ENCODE measurements at regions not wholly inside any gene's neighbourhood (a gene's known extent, or its start where the extent isn't known, plus 50 kb on each side); places are given as distances from the start of the nearest gene placed in this dataset.

DNA sequence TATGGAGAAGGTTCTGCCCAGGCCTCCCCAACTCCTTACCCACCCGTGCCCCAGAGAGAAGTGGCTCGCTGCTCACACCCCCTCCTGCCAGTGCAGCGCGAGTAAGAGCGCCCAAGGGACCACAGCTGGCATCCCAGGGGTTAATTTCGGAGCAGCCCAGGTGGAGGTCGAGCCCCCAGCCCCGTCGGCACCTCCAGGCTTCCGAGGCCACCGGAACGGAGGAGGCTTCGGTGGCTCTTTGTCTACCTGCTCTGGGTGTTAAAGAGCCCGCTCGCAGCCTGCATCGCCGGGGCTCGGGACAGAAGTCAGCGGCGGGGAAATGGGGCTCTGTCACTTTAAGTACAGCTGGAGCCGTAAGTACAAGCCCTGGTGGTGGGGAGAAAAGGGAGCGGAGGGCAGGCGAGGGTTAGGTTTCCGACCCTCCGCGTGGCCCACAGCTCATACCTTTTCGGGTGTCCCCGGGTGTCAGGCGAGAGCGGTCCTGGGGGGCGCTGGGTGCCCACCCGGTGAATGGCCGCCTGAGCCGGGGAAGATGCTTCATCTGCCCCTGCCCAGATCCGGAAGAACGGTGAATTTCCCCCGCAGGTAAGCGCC, 89.4 kb upstream of the IPO9 start:
- peak; percentile 82 for DNase-seq (ENCODE audit: low spot score)
- Mint-ChIP-seq H3K9me3 (no peaks in the 10 kb centered on the region), H3K27ac (peak overlapping the region; percentile 100), H3K36me3 (peaks cover 7% of the 10 kb centered on the region), H3K27me3 (ENCODE audit: insufficient read depth, low read depth) (peaks cover 5% of the 10 kb centered on the region), H3K4me3 (peak overlapping the region; percentile 100), H3K4me1 (peaks cover 83% of the 10 kb centered on the region)
- H3K27me3 ChIP-seq: no peaks in the 10 kb centered on the region
- peak overlapping the region; percentile 78 for H3K9ac ChIP-seq
- H3F3A ChIP-seq (ENCODE audit: low read depth): peaks cover 79% of the 10 kb centered on the region
- no peaks in the 10 kb centered on the region for H3K36me3 ChIP-seq
- no peaks in the 10 kb centered on the region for H3K9me3 ChIP-seq (ENCODE audit: low read depth)
- peaks cover 95% of the 10 kb centered on the region for H3K79me2 ChIP-seq (ENCODE audit: low read depth)
- H3K27ac ChIP-seq: peak overlapping the region; percentile 97
- H2AFZ ChIP-seq (replicated peaks): no peak overlapping the region
- peak overlapping the region; percentile 72 for H3K4me3 ChIP-seq
- H3K4me1 ChIP-seq: peaks cover 64% of the 10 kb centered on the region
- H3K4me2 ChIP-seq: peak overlapping the region; percentile 95
- no peak for TF ChIP-seq EZH2 (IDR thresholded peaks at IDR 0.05)
- TF ChIP-seq EZH2phosphoT487 (IDR thresholded peaks at IDR 0.05): no peak
- TF ChIP-seq, protein P1, sequence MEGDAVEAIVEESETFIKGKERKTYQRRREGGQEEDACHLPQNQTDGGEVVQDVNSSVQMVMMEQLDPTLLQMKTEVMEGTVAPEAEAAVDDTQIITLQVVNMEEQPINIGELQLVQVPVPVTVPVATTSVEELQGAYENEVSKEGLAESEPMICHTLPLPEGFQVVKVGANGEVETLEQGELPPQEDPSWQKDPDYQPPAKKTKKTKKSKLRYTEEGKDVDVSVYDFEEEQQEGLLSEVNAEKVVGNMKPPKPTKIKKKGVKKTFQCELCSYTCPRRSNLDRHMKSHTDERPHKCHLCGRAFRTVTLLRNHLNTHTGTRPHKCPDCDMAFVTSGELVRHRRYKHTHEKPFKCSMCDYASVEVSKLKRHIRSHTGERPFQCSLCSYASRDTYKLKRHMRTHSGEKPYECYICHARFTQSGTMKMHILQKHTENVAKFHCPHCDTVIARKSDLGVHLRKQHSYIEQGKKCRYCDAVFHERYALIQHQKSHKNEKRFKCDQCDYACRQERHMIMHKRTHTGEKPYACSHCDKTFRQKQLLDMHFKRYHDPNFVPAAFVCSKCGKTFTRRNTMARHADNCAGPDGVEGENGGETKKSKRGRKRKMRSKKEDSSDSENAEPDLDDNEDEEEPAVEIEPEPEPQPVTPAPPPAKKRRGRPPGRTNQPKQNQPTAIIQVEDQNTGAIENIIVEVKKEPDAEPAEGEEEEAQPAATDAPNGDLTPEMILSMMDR (IDR thresholded peaks at IDR 0.05): no peak
- peaks cover 17% of the 10 kb centered on the region for H4K20me1 ChIP-seq (ENCODE audit: low read depth)

DNA sequence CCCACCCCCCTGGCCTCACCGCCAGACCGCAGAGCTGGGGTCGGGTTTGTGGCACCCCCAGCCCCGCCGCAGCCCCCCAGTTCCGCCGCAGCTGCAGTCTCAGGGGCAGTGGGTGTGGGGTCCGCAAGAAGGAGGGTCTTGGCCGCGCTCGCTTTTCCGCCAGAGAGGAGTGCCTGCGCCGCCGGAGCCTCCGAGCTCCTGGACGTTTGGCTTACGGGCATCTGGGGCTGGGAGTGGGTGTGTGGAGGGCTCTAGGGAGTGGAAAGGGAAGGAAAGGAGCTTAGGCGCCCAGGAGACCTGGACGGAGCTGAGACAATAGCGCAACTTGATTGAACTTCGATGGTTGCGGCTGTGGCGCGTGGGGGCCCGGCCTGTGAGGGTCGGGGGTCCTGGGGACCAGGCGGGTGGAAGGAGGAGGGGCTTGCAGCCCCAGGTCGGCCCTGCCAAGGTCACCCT, 88.8 kb upstream of the IPO9 start:
- H3K36me3 Mint-ChIP-seq: peaks cover 8% of the 10 kb centered on the region
- H4K20me1 ChIP-seq (ENCODE audit: low read depth): peaks cover 17% of the 10 kb centered on the region
- peaks cover 83% of the 10 kb centered on the region for H3K4me1 Mint-ChIP-seq
- peaks cover 3% of the 10 kb centered on the region for H3K27me3 Mint-ChIP-seq (ENCODE audit: insufficient read depth, low read depth)
- H3K36me3 ChIP-seq: no peaks in the 10 kb centered on the region
- H3K27me3 ChIP-seq: no peaks in the 10 kb centered on the region
- H3K27ac ChIP-seq: peak overlapping the region; percentile 97
- H3F3A ChIP-seq (ENCODE audit: low read depth): peaks cover 75% of the 10 kb centered on the region
- H2AFZ ChIP-seq (replicated peaks): no peak overlapping the region
- peaks cover 59% of the 10 kb centered on the region for H3K4me1 ChIP-seq
- H3K4me2 ChIP-seq: peak overlapping the region; percentile 95
- no peaks in the 10 kb centered on the region for H3K9me3 Mint-ChIP-seq
- TF ChIP-seq EZH2phosphoT487 (IDR thresholded peaks at IDR 0.05) (no peak), EZH2 (IDR thresholded peaks at IDR 0.05) (no peak)
- TF ChIP-seq, protein P1 (IDR thresholded peaks at IDR 0.05): no peak
- peak overlapping the region; percentile 100 for H3K4me3 Mint-ChIP-seq
- peak overlapping the region; percentile 78 for H3K9ac ChIP-seq
- no peaks in the 10 kb centered on the region for H3K9me3 ChIP-seq (ENCODE audit: low read depth)
- H3K79me2 ChIP-seq (ENCODE audit: low read depth): peaks cover 95% of the 10 kb centered on the region
- peak overlapping the region; percentile 98 for H3K27ac Mint-ChIP-seq
- H3K4me3 ChIP-seq: peak overlapping the region; percentile 72
- DNase-seq (ENCODE audit: low spot score): peak; percentile 52

DNA sequence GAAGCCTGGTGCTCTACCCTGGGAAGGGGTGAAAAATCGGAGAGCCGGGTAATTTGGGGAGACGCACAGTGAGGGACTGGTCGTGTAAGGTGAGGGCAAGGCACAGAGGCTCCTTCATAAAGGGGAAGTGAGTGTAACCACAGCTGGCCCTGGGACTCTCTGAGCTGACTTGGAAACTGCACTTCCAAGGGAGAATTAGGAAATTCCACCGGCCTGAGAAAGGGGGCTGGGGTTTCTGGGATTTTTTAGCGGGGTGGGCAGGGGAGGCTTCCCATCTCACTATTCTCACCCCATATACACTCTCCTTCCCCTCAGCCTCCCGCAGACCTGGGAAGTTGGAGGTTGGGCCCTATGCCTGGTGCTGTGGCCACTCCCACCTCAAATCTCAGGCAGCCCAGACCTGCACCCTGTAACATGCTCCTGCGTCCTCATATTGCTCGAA, 88.3 kb upstream of the IPO9 start:
- H3K27ac Mint-ChIP-seq: peak overlapping the region; percentile 98
- Histone ChIP-seq H3K36me3 (no peaks in the 10 kb centered on the region), H3F3A (ENCODE audit: low read depth) (peaks cover 69% of the 10 kb centered on the region), H3K27ac (peak overlapping the region; percentile 97), H3K27me3 (no peaks in the 10 kb centered on the region), H2AFZ (replicated peaks) (no peak overlapping the region), H3K9me3 (ENCODE audit: low read depth) (no peaks in the 10 kb centered on the region), H4K20me1 (ENCODE audit: low read depth) (peaks cover 17% of the 10 kb centered on the region), H3K4me2 (peak overlapping the region; percentile 95), H3K9ac (peak overlapping the region; percentile 78), H3K4me1 (peaks cover 53% of the 10 kb centered on the region), H3K4me3 (peak overlapping the region; percentile 72), H3K79me2 (ENCODE audit: low read depth) (peaks cover 95% of the 10 kb centered on the region)
- no peak for TF ChIP-seq EZH2 (IDR thresholded peaks at IDR 0.05)
- TF ChIP-seq EZH2phosphoT487 (IDR thresholded peaks at IDR 0.05): no peak
- TF ChIP-seq, protein P1 (IDR thresholded peaks at IDR 0.05): no peak
- peaks cover 81% of the 10 kb centered on the region for H3K4me1 Mint-ChIP-seq
- no peaks in the 10 kb centered on the region for H3K9me3 Mint-ChIP-seq
- peaks cover 3% of the 10 kb centered on the region for H3K27me3 Mint-ChIP-seq (ENCODE audit: insufficient read depth, low read depth)
- peak overlapping the region; percentile 100 for H3K4me3 Mint-ChIP-seq
- peak; percentile 48 for DNase-seq (ENCODE audit: low spot score)
- H3K36me3 Mint-ChIP-seq: peaks cover 12% of the 10 kb centered on the region
